A549 (cell line): ENCODE measurements at regions not wholly inside any gene's neighbourhood (a gene's known extent, or its start where the extent isn't known, plus 50 kb on each side); places are given as distances from the start of the nearest gene placed in this dataset.
"Not testable (repeated sequence)": the region's sequence is repeated elsewhere in the genome, so short reads cannot be mapped to it uniquely, and the experiment has no call there.

Experiments
- ATAC-seq, 2 experiments: fragments of 200-7000 bp in 1 of 2; fragments of >200 bp in 1 of 2; cut with Nextera tagmentation in 1 of 2; cut with Tn5 transposase in 1 of 2; 3 replicates each; pipeline versions ENCODE4 v1.8.0 to v1.9.1; 2018 to 2020; ENCODE audit warnings: mild to moderate bottlenecking in 1 of 2, moderate library complexity in 1 of 2
- CTCF ChIA-PET: fragments of 300-600 bp; sonication (Branson Sonifier 250); formaldehyde crosslinking; extraction: SDS; loops from one replicate; lab custom pipeline; 2021; ENCODE audit warnings: antibody characterized with exemption, inconsistent platforms; lab: Yijun Ruan, JAX
- POLR2A ChIA-PET: fragments of 350-600 bp; formaldehyde crosslinking; extraction: SDS; loops from one replicate; lab custom pipeline; 2021; ENCODE audit warnings: antibody characterized with exemption, inconsistent platforms; lab: Yijun Ruan, JAX
- DNase-seq, 2 experiments: peaks; one replicate each; pipeline versions ENCODE4 v3.0.0 to v3.0.0-alpha.2; 2011 to 2016; ENCODE audit warnings: low read depth in 1 of 2, low spot score in 1 of 2
- FAIRE-seq: peaks from 2 replicates; lab custom pipeline; 2011; peaks lifted over from hg19 to GRCh38; lab: Jason Lieb, UNC
- H3K27ac ChIP-seq, 2 experiments: fragments of >200 bp; sonication (Bioruptor Twin); formaldehyde crosslinking; 3 replicates each; pipeline ENCODE4 v1.5.1; 2016 to 2017
- H3K4me1 ChIP-seq: fragments of >200 bp; sonication (Bioruptor Twin); formaldehyde crosslinking; 3 replicates; pipeline ENCODE4 v1.6.1; 2016
- H3K4me2 ChIP-seq: fragments of >200 bp; sonication (Bioruptor Twin); formaldehyde crosslinking; 3 replicates; pipeline ENCODE4 v1.6.1; 2016
- H3K4me3 ChIP-seq: fragments of >200 bp; sonication (Bioruptor Twin); formaldehyde crosslinking; 3 replicates; pipeline ENCODE4 v1.5.1; 2016
- H3K9me3 ChIP-seq: fragments of >200 bp; sonication (Bioruptor Twin); formaldehyde crosslinking; 3 replicates; pipeline ENCODE4 v1.6.1; 2016
- BCL3 ChIP-seq: fragments of >200 bp; sonication (Bioruptor Twin); formaldehyde crosslinking; IDR thresholded peaks from 3 replicates; pipeline ENCODE4 v1.6.1; 2016
- BHLHE40 ChIP-seq: IDR thresholded peaks from 2 replicates; pipeline ENCODE4 v1.6.1; 2012; ENCODE audit warnings: low read depth, low read length, inconsistent platforms
- CBX8 ChIP-seq: fragments of 200-600 bp; sonication (generic); IDR thresholded peaks from 2 replicates; pipeline ENCODE4 v1.6.1; 2016
- CEBPB ChIP-seq, 2 experiments: fragments of >200 bp in 1 of 2; sonication (Bioruptor Twin) in 1 of 2; formaldehyde crosslinking in 1 of 2; IDR thresholded peaks; 2 replicates each; pipeline ENCODE4 v1.6.1; 2012 to 2016
- CHD2 ChIP-seq: fragments of 150-350 bp; IDR thresholded peaks from 2 replicates; pipeline ENCODE4 v1.6.1; 2014; ENCODE audit warnings: low read length; ENCODE audit not compliant: partially characterized antibody
- EHMT2 ChIP-seq: fragments of 200-600 bp; sonication (generic); IDR thresholded peaks from 2 replicates; pipeline ENCODE4 v1.6.1; 2016; ENCODE audit warnings: antibody characterized with exemption, low read depth, mild to moderate bottlenecking, moderate library complexity
- EP300 ChIP-seq, 2 experiments: fragments of >200 bp; sonication (Bioruptor Twin); formaldehyde crosslinking; IDR thresholded peaks; 2 replicates in 1 of 2; 3 replicates in 1 of 2; pipeline ENCODE4 v1.6.1; 2016 to 2017
- HEYL ChIP-seq: fragments of 250-450 bp; sonication (Bioruptor Pico); IDR thresholded peaks from 2 replicates; pipeline ENCODE4 v1.8.0; 2021; ENCODE audit warnings: mild to moderate bottlenecking, moderate library complexity
- HOXB13 ChIP-seq: fragments of 250-450 bp; sonication (Bioruptor Pico); IDR thresholded peaks from 2 replicates; pipeline ENCODE4 v1.5.0; 2020; ENCODE audit warnings: low read depth, mild to moderate bottlenecking, moderate library complexity
- HOXB5 ChIP-seq: fragments of 250-450 bp; sonication (Bioruptor Pico); IDR thresholded peaks from 2 replicates; pipeline ENCODE4 v1.5.0; 2020; ENCODE audit warnings: mild to moderate bottlenecking, moderate library complexity
- JUN ChIP-seq, 2 experiments: fragments of >200 bp; sonication (Bioruptor Twin); formaldehyde crosslinking; IDR thresholded peaks; 2 replicates in 1 of 2; 3 replicates in 1 of 2; pipeline ENCODE4 v1.6.1; 2016 to 2017
- JUNB ChIP-seq: fragments of >200 bp; sonication (Bioruptor Twin); formaldehyde crosslinking; IDR thresholded peaks from 2 replicates; pipeline ENCODE4 v1.6.1; 2016
- KDM1A ChIP-seq: fragments of 200-600 bp; sonication (generic); IDR thresholded peaks from 2 replicates; pipeline ENCODE4 v1.6.1; 2016; ENCODE audit warnings: low read depth, mild to moderate bottlenecking
- MAFK ChIP-seq: fragments of 450-650 bp; IDR thresholded peaks from 2 replicates; pipeline ENCODE4 v1.6.1; 2014; ENCODE audit not compliant: partially characterized antibody
- MYC ChIP-seq: IDR thresholded peaks from 2 replicates; pipeline ENCODE4 v1.6.1; 2012; ENCODE audit warnings: mild to moderate bottlenecking, inconsistent platforms, low read length, improper control_type of control experiment, borderline replicate concordance
- NFE2L2 ChIP-seq: fragments of 150-350 bp; conservative IDR thresholded peaks from 2 replicates; pipeline ENCODE4 v1.6.1; 2014; ENCODE audit warnings: low read length
- NPAS2 ChIP-seq: fragments of 250-450 bp; sonication (Bioruptor Pico); IDR thresholded peaks from 2 replicates; pipeline ENCODE4 v1.8.0; 2022; ENCODE audit warnings: mild to moderate bottlenecking, moderate library complexity, borderline replicate concordance
- PBX3 ChIP-seq: IDR thresholded peaks from 2 replicates; pipeline ENCODE4 v1.6.1; 2012
- PHF8 ChIP-seq: fragments of 200-600 bp; sonication (generic); IDR thresholded peaks from 2 replicates; pipeline ENCODE4 v1.6.1; 2016; ENCODE audit warnings: low read depth, mild to moderate bottlenecking, antibody characterized with exemption, moderate library complexity, borderline replicate concordance
- POLR2A ChIP-seq: IDR thresholded peaks from 2 replicates; pipeline ENCODE4 v1.6.1; 2012; ENCODE audit warnings: mild to moderate bottlenecking, low read length
- POLR2AphosphoS2 ChIP-seq: conservative IDR thresholded peaks from 2 replicates; pipeline ENCODE4 v1.6.1; 2012; ENCODE audit warnings: low read length, improper control_type of control experiment, inconsistent platforms
- RARB ChIP-seq: fragments of 250-450 bp; sonication (Bioruptor Pico); IDR thresholded peaks from 2 replicates; pipeline ENCODE4 v1.8.0; 2021; ENCODE audit warnings: mild to moderate bottlenecking, moderate library complexity
- RFX5 ChIP-seq: fragments of 450-650 bp; IDR thresholded peaks from 2 replicates; pipeline ENCODE4 v1.7.1; 2014; ENCODE audit warnings: antibody characterized with exemption, mild to moderate bottlenecking, moderate library complexity
- SMC3 ChIP-seq: fragments of >200 bp; sonication (Bioruptor Twin); formaldehyde crosslinking; IDR thresholded peaks from 3 replicates; pipeline ENCODE4 v1.6.1; 2018; ENCODE audit warnings: inconsistent platforms
- ZC3H11A ChIP-seq: fragments of 450-650 bp; IDR thresholded peaks from 2 replicates; pipeline ENCODE4 v1.6.1; 2014; ENCODE audit warnings: antibody characterized with exemption, mild to moderate bottlenecking
- WGBS: methylation state at CpG from one replicate; pipeline ENCODE4 v1.1.6; 2017; ENCODE audit errors: missing lambda C conversion rate; 5-methylcytosine and 5-hydroxymethylcytosine counted together
- TF ChIP-seq, protein P1 (sequence below): IDR thresholded peaks from 2 replicates; pipeline ENCODE4 v1.6.1; 2012

- no peak for FAIRE-seq
- Histone ChIP-seq H3K4me1 (peaks cover 7% of the 10 kb centered on the region; the same call in 1 of the 3 replicates), H3K9me3 (peaks cover 19% of the 10 kb centered on the region), H3K27ac (no peak overlapping the region), H3K4me3 (no peak overlapping the region), H3K4me2 (no peak overlapping the region)
- no peak for TF ChIP-seq CHD2
- no peak for TF ChIP-seq ZC3H11A
- no peak for TF ChIP-seq PBX3
- TF ChIP-seq BHLHE40, result no peak
- no peak for TF ChIP-seq KDM1A
- no peak for TF ChIP-seq PHF8
- no peak for TF ChIP-seq MYC
- no peak for TF ChIP-seq MAFK
- no peak for TF ChIP-seq RFX5
- POLR2A ChIA-PET, result no interaction called here
- ATAC-seq, result no peak
- CTCF ChIA-PET, result no interaction called here
- DNase-seq, result no peak
Measured at GRCh38 chr1:229132706-229133105, 138.2 kb upstream of the RAB4A start.

DNA sequence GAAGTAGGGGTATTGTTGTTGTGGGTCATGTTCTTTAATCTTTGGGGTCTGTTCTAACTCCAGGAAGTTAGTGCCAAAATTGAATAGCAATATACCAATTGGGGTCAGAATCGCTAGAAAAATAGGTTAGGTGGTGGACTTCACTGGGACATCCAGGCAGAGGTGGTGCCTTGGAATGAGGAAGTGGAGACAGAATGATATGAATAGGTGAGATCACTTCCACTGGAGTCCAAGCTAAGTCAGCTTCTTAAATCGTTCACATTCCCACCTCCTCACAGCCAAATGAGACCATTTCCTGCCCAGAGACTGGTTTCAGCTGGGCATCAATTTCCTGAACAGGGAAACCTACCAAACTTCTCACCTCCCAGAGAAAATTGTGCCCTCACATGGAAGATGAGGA, 137.8 kb upstream of the RAB4A start:
- H3K4me2 ChIP-seq, result no peak overlapping the region
- CTCF ChIA-PET, result no interaction called here
- TF ChIP-seq EP300 (IDR thresholded peaks at IDR 0.05) (no peak), HOXB13 (CRISPR knock-in tag) (no peak), BCL3 (no peak), NPAS2 (CRISPR knock-in tag) (no peak), HEYL (no peak), NFE2L2 (no peak), PBX3 (no peak), RARB (CRISPR knock-in tag) (no peak), POLR2A (no peak), JUN (IDR thresholded peaks at IDR 0.05) (no peak), HOXB5 (CRISPR knock-in tag) (no peak)
- TF ChIP-seq, all 56 proteins: peak for 0
- 42% methylated on average over 2 of the region's 2 CpGs for WGBS
- H3K4me3 ChIP-seq, result no peak overlapping the region
- ATAC-seq, result no peak
- peaks cover 7% of the 10 kb centered on the region; the same call in 1 of the 3 replicates for H3K4me1 ChIP-seq
- H3K27ac ChIP-seq, result no peak overlapping the region
- peaks cover 19% of the 10 kb centered on the region for H3K9me3 ChIP-seq
- no peak for DNase-seq
- FAIRE-seq, result no peak
- POLR2A ChIA-PET, result no interaction called here

DNA sequence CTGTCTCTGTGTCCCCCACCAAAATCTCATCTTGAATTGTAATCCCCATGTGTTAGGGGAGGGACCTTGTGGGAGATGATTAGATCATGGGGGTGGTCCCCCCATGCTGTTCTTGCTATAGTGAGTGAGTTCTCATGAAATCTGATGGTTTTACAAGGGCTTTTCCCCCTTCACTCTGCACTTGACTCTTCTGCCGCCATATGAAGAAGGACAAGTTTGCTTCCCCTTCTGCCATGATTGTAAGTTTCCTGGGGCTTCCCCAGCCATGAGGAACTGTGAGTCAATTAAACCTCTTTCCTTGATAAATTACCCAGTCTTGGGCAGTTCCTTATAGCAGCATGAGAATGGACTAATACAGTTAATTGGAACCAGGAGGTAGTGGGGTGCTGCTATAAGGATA, 137.1 kb upstream of the RAB4A start:
- Histone ChIP-seq H3K4me3 (no peak overlapping the region), H3K4me2 (no peak overlapping the region), H3K4me1 (peaks cover 7% of the 10 kb centered on the region; the same call in 1 of the 3 replicates), H3K27ac (no peak overlapping the region), H3K9me3 (peaks cover 19% of the 10 kb centered on the region)
- POLR2A ChIA-PET, result no interaction called here
- FAIRE-seq (no peak), ATAC-seq (no peak), DNase-seq (no peak)
- TF ChIP-seq CEBPB (IDR thresholded peaks at IDR 0.05) (no peak), EHMT2 (no peak), JUNB (no peak), SMC3 (no peak), CBX8 (no peak), ZC3H11A (no peak), POLR2AphosphoS2 (no peak)
- TF ChIP-seq, protein P1, sequence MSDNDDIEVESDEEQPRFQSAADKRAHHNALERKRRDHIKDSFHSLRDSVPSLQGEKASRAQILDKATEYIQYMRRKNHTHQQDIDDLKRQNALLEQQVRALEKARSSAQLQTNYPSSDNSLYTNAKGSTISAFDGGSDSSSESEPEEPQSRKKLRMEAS, result no peak
- CTCF ChIA-PET, result no interaction called here
- 95% methylated on average over 1 of the region's 1 CpG for WGBS

DNA sequence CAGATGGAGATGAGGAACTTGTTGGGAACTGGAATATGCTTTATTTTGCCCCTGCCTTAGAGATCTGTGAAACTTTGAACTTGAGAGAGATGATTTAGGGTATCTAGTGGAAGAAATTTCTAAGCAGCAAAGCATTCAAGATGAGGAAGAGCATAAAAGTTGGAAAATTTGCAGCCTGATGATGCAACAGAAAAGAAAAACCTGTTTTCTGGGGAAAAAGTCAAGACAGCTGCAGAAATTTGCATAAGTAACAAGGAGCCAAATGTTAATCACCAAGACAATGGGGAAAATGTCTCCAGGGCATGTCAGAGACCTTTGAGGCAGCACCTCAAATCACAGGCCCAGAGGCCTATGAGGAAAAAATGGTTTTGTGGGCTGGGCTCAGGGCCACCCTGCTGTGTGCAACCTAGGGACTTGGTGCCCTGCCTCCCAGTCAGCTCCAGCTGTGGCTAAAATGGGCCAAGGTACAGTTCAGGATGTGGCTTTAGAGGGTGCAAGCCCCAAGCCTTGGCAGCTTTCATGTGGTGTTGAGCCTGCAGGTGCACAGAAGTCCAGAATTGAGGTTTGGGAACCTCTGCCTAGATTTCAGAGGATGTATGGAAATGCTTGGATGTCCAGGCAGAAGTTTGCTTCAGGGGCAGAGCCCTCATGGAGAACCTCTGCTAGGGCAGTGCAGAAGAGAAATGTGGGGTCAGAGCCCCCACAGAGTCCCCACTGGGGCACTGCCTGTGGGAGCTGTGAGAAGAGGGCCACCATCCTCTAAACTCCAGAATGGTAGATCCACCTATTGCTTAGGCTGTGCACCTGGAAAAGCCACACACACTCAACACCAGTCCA, 136.3 kb upstream of the RAB4A start:
- ATAC-seq, DNase-seq, H3K4me2 ChIP-seq, POLR2A ChIA-PET, H3K4me3 ChIP-seq, H3K4me1 ChIP-seq, FAIRE-seq, H3K27ac ChIP-seq: not testable (repeated sequence)
- H3K9me3 ChIP-seq, result peaks cover 19% of the 10 kb centered on the region
- CTCF ChIA-PET, result interaction anchor here (0.8 kb wide), 1 partner anchor 58 kb away, joined by 3 read pairs; no protein-coding TSS in a partner anchor
